ENCODE measurements at regions not wholly inside any gene's neighbourhood (a gene's known extent, or its start where the extent isn't known, plus 50 kb on each side); places are given as distances from the start of the nearest gene placed in this dataset.

GRCh38 chr14:38561657-38562056 lies 305.8 kb upstream of the CLEC14A start:
- BruUV-seq (replicated peaks), result no TSS peak
- Histone ChIP-seq H3K27me3 (ENCODE audit: control insufficient read depth in 1 of 2, insufficient read depth in 2 of 2, low read length in 2 of 2) (no peaks in the 10 kb centered on the region), H3K9ac (ENCODE audit: insufficient read depth, low read depth, low read length) (no peak overlapping the region), H4K20me1 (ENCODE audit: insufficient read depth, low read length) (no peaks in the 10 kb centered on the region), H3K4me3 (replicated peaks in 1 of 3; ENCODE audit: insufficient read depth in 1 of 3, low read depth in 2 of 3, low read length in 3 of 3) (no peak overlapping the region), H3K27ac (ENCODE audit: extremely low read length, insufficient read depth, low read length) (no peak overlapping the region), H3K4me2 (ENCODE audit: low read depth, low read length) (no peak overlapping the region), H3K36me3 (replicated peaks in 1 of 2; ENCODE audit: control insufficient read depth in 1 of 2, insufficient read depth in 2 of 2, low read length in 2 of 2) (no peaks in the 10 kb centered on the region), H3K4me1 (ENCODE audit: insufficient read depth, low read length) (no peaks in the 10 kb centered on the region), H2AFZ (ENCODE audit: low read length) (no peak overlapping the region), H3K79me2 (ENCODE audit: insufficient read depth, low read length) (no peaks in the 10 kb centered on the region), H3K9me3 (ENCODE audit: low read length) (peaks cover 61% of the 10 kb centered on the region)
- no peak for FAIRE-seq
- in situ Hi-C loops (cut with HindIII; ENCODE audit: extremely low pct_ligation_motif_present, low pct_unique_long_range_greater_than_20kb), result no loop called here
- ChIA-PET CTCF (ENCODE audit: low intra/inter-chr PET ratio, low total read pairs) (no interaction called here), POLR2A (no interaction called here)
- intact Hi-C loops (cut with micrococcal nuclease; ENCODE audit: unreplicated experiment), result no loop called here
- ATAC-seq, result peak; percentile 85
- DNase-seq (ENCODE audit: low spot score), result no peak
- TF ChIP-seq CTCF (CRISPR knock-in tag; IDR thresholded peaks at IDR 0.05) (0 out of 2 replicates have a peak, but pooled peaks have one; percentile 14), ZNF883 (CRISPR knock-in tag; IDR thresholded peaks at IDR 0.05; ENCODE audit: not compliant biosample characterization) (no peak), FOXO4 (CRISPR knock-in tag; conservative IDR thresholded peaks at IDR 0.05) (0 out of 2 replicates have a peak, but pooled peaks have one; percentile 21)

- intact Hi-C loops (cut with micrococcal nuclease; ENCODE audit: unreplicated experiment), result no loop called here
- H3K4me1 ChIP-seq (ENCODE audit: insufficient read depth, low read length), result no peaks in the 10 kb centered on the region
- ATAC-seq (no peak; the same call in 2 of the 3 replicates), DNase-seq (ENCODE audit: low spot score) (no peak), FAIRE-seq (no peak)
- H2AFZ ChIP-seq (ENCODE audit: low read length), result no peak overlapping the region
- H3K79me2 ChIP-seq (ENCODE audit: insufficient read depth, low read length), result no peaks in the 10 kb centered on the region
- WGBS (ENCODE audit: low lambda C conversion rate), result 10% methylated on average over 2 of the region's 2 CpGs
- H3K4me2 ChIP-seq (ENCODE audit: low read depth, low read length), result no peak overlapping the region
- H3K4me3 ChIP-seq (replicated peaks in 1 of 3; ENCODE audit: insufficient read depth in 1 of 3, low read depth in 2 of 3, low read length in 3 of 3), result no peak overlapping the region
- H3K27me3 ChIP-seq (ENCODE audit: control insufficient read depth in 1 of 2, insufficient read depth in 2 of 2, low read length in 2 of 2), result no peaks in the 10 kb centered on the region
- in situ Hi-C loops (cut with HindIII; ENCODE audit: extremely low pct_ligation_motif_present, low pct_unique_long_range_greater_than_20kb), result no loop called here
- H3K27ac ChIP-seq (ENCODE audit: extremely low read length, insufficient read depth, low read length), result no peak overlapping the region
- no peak overlapping the region for H3K9ac ChIP-seq (ENCODE audit: insufficient read depth, low read depth, low read length)
- no peak for TF ChIP-seq PLRG1 (conservative IDR thresholded peaks at IDR 0.05)
- no peak for TF ChIP-seq NFRKB (IDR thresholded peaks at IDR 0.05)
- no peak for TF ChIP-seq FOXK2 (IDR thresholded peaks at IDR 0.05)
- TF ChIP-seq UBTF (CRISPR knock-in tag; IDR thresholded peaks at IDR 0.05), result no peak
- no peak for TF ChIP-seq HOXA7 (CRISPR knock-in tag; IDR thresholded peaks at IDR 0.05)
- TF ChIP-seq SUZ12 (IDR thresholded peaks at IDR 0.05; ENCODE audit: low read depth, low read length), result no peak
- TF ChIP-seq PRDM4 (CRISPR knock-in tag; IDR thresholded peaks at IDR 0.05; ENCODE audit: borderline replicate concordance), result no peak
- no peak for TF ChIP-seq ZNF766 (CRISPR knock-in tag; IDR thresholded peaks at IDR 0.05; ENCODE audit: borderline replicate concordance)
- TF ChIP-seq ZNF792 (CRISPR knock-in tag; IDR thresholded peaks at IDR 0.05), result no peak
- POLR2A ChIA-PET, result no interaction called here
- no TSS peak for BruUV-seq (replicated peaks)
- H3K36me3 ChIP-seq (replicated peaks in 1 of 2; ENCODE audit: control insufficient read depth in 1 of 2, insufficient read depth in 2 of 2, low read length in 2 of 2), result no peaks in the 10 kb centered on the region
- CTCF ChIA-PET (ENCODE audit: low intra/inter-chr PET ratio, low total read pairs), result no interaction called here
- H4K20me1 ChIP-seq (ENCODE audit: insufficient read depth, low read length), result no peaks in the 10 kb centered on the region
- peaks cover 53% of the 10 kb centered on the region for H3K9me3 ChIP-seq (ENCODE audit: low read length)
Observed at GRCh38 chr14:38559711-38560110, 303.8 kb upstream of the CLEC14A start.

Data from HepG2 (cell line).